ENCODE measurements at regions not wholly inside any gene's neighbourhood (a gene's known extent, or its start where the extent isn't known, plus 50 kb on each side); places are given as distances from the start of the nearest gene placed in this dataset.

GRCh38 chr2:15778529-15779219, 161.7 kb upstream of the MYCN start (continued):
- TF ChIP-seq E2F5 (CRISPR knock-in tag; IDR thresholded peaks at IDR 0.05) (no peak), ZNF263 (CRISPR knock-in tag; IDR thresholded peaks at IDR 0.05; ENCODE audit: low read depth) (no peak)

GRCh38 chr2:15779381-15780041, 160.8 kb upstream of the MYCN start:
- H3K36me3 Mint-ChIP-seq, result no peaks in the 10 kb centered on the region
- no peak for ATAC-seq
- H3K9me3 Mint-ChIP-seq, result no peaks in the 10 kb centered on the region
- POLR2A ChIA-PET, result no interaction called here
- H3K4me3 Mint-ChIP-seq, result no peak overlapping the region
- no peaks in the 10 kb centered on the region for H3K27me3 Mint-ChIP-seq (ENCODE audit: low read depth)
- H3K4me1 Mint-ChIP-seq, result no peaks in the 10 kb centered on the region
- H3K27ac Mint-ChIP-seq, result no peak overlapping the region
- CTCF ChIA-PET, result no interaction called here
- TF ChIP-seq CREM (CRISPR knock-in tag; IDR thresholded peaks at IDR 0.05) (no peak), ZNF317 (CRISPR knock-in tag; IDR thresholded peaks at IDR 0.05; ENCODE audit: borderline replicate concordance, low read depth) (no peak), AR (CRISPR knock-in tag; IDR thresholded peaks at IDR 0.05) (no peak), ZBTB21 (CRISPR knock-in tag; IDR thresholded peaks at IDR 0.05; ENCODE audit: borderline replicate concordance) (no peak), JUN (CRISPR knock-in tag; IDR thresholded peaks at IDR 0.05) (no peak), NR1H2 (CRISPR knock-in tag; IDR thresholded peaks at IDR 0.05) (no peak), ZNF532 (CRISPR knock-in tag; IDR thresholded peaks at IDR 0.05; ENCODE audit: borderline replicate concordance) (no peak), SMAD3 (CRISPR knock-in tag; IDR thresholded peaks at IDR 0.05; ENCODE audit: borderline replicate concordance) (no peak), MAX (CRISPR knock-in tag; IDR thresholded peaks at IDR 0.05) (no peak), JAZF1 (CRISPR knock-in tag; IDR thresholded peaks at IDR 0.05) (no peak), GABPB1 (CRISPR knock-in tag; IDR thresholded peaks at IDR 0.05) (no peak), KAT7 (CRISPR knock-in tag; IDR thresholded peaks at IDR 0.05; ENCODE audit: borderline replicate concordance) (no peak), FOXK1 (CRISPR knock-in tag; IDR thresholded peaks at IDR 0.05) (no peak), GTF2I (CRISPR knock-in tag; conservative IDR thresholded peaks at IDR 0.05) (no peak), TCF7 (CRISPR knock-in tag; IDR thresholded peaks at IDR 0.05; ENCODE audit: low read depth) (no peak), ZNF423 (CRISPR knock-in tag; IDR thresholded peaks at IDR 0.05) (no peak), SP1 (CRISPR knock-in tag; conservative IDR thresholded peaks at IDR 0.05) (no peak)
- no peak for DNase-seq (ENCODE audit: low spot score)
